NCI-H1092 treated with DMSO at 0.1 percent for 48 hours (cell line): ENCODE measurements at regions not wholly inside any gene's neighbourhood (a gene's known extent, or its start where the extent isn't known, plus 50 kb on each side); places are given as distances from the start of the nearest gene placed in this dataset.
"Not testable (repeated sequence)": the region's sequence is repeated elsewhere in the genome, so short reads cannot be mapped to it uniquely, and the experiment has no call there.

ENCODE experiments used
- DNase-seq: peaks from one replicate; lab custom pipeline; 2025; lab: John Stamatoyannopoulos, UW

DNA sequence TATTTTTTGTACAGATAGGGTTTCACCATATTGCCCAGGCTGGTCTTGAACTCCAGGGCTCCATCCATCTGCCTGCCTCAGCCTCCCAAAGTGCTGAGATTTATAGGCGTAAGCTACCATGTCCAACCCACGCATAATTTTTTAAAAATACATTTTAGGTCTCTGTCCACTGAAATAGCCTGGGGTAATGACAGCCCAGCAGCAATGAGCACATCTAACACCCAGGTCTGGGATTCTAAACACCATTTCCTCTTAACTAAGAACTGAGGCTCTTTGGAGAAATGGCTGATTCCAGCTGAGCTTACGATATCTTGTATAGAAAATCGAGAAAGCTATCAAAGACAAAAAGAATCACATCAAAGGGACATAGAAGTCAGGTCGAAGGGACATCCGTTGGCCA is 245.3 kb downstream of the PARN start:
- DNase-seq: no peak

DNA sequence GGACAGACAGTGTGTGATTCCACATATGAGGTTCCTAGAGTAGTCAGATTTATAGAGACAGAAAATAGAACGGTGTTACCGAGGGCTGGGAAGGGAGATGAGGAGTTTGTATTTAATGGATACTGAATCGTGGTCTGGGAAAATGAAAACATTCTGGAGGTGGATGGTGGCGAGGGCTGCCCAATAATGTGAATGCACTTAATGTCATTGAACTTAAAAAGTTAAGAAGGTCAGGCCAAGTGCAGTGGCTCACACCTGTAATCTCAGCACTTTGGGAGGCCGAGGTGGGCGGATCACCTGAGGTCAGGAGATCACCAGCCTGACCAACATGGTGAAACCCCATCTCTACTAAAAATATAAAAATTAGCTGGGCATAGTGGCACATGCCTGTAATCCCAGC is 246.2 kb downstream of the PARN start:
- DNase-seq: not testable (repeated sequence)

DNA sequence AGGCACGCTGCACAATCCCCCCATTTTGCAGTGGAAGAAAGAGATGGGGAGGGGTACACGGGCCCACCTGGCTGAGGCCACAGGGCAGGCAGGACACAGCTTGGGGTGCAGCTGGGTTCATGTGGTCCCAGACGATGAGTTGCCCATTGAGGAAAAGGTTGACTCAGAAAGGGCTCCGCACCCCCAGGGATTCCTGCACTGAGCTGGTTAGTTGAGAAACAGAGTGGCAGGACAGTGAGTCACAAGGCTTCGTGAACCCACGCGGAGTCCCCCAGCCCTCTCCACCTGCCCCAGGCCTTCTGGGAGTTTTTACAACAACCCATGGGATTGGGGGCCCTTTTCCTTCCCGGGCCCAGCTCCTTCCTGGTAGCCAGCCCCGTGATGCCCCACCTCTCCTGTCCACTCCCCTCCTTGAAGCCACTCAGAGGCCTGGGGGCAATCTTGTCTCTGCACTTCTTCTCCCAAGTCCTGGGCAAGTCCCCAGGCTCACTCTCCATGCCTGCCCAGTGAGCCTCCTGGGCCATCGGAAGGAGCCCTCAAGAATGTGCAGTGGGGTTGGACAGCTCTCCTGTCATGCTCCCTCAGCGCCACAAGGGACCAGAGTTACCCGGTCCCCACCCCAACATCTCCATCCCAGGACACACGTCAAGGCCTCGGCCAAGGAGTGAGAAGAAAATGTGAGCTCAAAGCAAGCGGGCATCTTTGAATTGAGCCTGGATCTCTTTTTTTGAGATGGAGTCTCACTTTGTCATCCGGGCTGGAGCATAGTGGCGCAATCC is 251.2 kb downstream of the PARN start:
- no peak for DNase-seq

DNA sequence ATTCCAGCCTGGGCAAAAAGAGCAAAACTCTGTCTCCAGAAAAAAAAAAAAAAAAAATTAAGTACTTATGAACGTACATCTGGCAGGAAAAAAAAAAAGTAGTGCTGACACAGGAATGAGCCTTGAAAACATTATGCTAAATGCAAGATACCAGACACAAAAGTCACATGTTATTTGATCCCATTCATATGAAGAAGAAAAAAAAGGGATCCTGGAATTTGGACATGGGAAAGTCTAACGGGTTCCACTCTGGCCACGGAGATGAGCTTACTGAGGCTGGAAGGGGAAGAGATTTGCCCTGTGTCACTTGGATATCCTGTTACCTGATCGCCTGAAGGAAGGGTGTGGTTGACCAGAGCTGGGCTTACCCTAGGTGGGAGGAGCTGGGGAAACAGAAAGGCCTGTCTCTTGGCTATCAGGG is 251.9 kb downstream of the PARN start:
- DNase-seq: no peak

DNA sequence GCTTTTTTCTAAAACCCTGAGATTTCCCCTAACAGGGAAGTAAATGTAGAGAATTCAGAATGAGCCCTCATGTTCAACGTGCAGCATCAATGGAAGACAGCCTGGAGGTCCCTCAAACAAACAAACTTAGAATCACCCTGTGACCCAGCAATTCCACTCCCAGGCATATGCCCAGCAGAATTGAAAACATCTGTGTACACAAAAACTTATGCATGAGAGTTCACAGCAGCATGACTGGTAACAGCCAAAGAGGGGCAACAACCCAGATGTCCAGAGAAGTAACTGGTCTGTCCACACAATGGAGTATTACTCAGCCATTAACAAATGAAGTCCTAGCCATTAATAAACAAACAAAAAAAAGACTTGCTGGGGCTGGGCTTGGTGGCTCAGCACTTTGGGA is 252.7 kb downstream of the PARN start:
- no peak for DNase-seq

DNA sequence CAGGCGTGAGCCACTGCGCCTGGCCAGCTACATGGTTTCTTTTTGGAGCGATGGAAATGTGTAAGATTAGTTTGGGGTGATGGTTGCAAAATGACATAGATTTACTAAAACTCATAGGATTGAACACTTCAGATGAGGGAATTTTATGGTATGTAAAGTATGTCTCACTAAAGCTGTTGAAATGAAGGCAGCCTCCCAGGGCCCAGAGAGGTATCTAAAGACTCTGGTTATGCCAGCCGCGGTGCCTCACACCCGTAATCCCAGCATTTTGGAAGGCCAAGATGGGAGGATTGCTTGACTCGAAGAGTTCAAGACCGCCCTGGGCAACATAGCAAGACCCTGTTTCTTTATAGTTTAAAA is 254.9 kb downstream of the PARN start:
- DNase-seq: no peak

DNA sequence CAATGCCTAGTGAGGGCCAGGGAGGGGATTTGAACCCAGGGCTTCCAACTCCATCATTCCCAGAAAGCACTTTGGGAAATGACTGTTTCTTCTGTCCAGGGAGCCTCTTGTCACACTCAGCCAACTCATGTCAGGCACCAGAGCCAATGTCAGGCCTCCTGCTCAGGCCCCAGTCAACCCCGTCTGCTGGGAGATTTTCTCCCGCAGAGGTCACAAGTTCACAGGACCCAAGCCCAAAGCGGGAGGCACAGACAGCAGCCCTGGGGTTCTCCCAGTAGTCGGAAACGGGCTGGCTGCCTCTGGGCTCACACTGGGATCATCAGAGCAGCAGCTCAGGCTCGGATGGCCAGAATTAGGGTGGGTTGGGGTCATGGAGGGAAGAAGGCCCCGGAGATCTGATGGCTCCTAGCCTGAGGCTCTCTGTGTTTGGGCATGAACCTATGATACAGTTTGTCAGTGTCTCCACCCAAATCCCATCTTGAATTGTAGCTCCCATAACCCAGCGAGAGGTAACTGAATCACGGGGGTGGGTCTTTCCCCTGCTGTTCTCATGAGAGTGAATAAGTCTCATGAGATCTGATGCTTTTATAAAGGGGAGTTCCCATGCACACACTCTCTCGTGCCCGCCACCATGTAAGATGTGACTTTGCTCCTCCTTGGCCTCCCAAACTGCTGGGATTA is 255.5 kb downstream of the PARN start:
- DNase-seq: no peak

DNA sequence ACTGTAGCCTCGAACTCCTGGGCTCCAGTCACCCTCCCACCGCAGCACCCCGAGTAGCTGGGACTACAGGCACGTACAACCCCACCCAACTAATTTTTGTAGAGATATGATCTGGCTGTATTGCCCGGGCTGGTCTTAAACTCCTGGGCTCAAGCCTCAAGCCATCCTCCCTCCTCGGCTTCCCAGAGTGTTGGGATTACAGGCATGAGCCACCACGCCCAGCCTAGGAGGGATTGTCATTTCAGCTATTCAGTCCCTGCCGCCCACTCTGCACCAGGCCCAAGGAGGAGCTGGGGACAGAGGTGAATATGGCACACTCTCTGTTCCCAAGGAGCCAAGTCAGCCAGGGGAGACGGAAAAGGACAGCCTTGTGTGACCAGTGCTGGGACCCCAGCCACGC is 256.2 kb downstream of the PARN start:
- no peak for DNase-seq

DNA sequence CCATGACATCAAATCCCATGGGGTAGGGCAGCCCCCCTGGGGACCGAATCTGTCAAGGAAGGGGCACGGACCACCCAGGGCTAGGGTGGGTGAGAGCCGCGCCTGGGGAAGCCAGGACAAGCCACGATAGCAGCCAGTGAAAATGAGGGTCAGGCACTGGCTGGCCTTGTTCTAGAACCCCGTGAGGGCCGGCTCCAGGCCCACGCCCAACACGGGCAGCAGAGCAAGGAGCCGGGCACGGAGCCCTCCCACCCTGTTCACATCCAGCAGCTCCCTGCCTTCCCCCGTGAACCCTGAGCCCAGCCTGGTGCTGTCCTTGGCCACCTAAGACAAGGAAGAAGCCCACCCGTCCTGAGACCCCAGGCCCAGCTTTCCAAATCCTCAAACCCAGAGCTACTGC is 256.7 kb downstream of the PARN start:
- DNase-seq: no peak

DNA sequence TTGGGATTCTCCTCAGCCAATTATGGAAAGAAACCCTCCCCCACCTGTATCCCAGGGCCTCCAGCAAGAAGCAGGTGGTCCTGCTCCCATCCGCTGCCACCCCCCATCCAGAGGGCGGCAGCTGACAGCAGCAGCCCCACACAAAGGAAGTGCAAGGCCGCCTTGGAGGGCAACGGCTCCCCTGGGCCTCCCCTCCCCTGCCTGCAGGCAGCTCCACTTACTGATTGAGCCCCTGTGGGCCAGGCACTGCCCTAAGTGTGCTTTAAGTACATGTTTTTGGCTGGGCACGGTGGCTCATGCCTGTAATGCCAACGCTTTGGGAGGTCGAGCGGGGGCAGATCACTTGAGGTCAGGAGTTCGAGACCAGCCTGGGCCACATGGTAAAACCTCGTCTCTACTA is 257.6 kb downstream of the PARN start:
- DNase-seq: peak; percentile 39

DNA sequence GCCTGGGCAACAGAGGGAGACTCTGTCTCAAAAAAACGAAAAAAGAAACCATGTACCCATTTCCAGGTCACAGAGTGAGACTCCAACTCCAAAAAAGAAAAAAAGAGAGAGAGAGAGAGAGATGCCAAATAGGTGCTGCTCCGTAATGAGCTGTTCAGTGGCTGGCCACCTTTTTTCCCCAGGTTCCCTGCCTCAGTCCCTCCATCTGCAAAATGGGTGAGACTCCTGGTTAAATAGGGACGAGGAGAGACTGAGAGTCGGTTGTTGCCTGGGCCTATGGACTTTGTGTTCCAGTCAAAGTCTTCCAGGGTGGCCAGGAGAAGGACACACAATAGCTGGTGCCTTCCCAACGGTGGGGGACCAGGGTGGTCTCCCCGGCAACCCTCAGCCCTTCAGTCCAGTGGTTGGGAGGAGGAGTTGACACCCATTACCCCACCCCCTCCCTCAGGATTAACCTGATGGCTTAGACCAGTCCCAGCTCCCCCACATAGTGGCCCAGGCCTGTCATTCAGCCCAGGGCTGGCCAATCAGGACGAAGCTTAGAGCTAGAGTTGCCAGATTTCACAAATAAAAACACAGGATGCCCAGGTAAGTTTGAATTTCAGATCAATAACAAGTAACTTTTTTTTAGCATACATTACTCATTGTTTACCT is 258.2 kb downstream of the PARN start:
- DNase-seq: no peak

DNA sequence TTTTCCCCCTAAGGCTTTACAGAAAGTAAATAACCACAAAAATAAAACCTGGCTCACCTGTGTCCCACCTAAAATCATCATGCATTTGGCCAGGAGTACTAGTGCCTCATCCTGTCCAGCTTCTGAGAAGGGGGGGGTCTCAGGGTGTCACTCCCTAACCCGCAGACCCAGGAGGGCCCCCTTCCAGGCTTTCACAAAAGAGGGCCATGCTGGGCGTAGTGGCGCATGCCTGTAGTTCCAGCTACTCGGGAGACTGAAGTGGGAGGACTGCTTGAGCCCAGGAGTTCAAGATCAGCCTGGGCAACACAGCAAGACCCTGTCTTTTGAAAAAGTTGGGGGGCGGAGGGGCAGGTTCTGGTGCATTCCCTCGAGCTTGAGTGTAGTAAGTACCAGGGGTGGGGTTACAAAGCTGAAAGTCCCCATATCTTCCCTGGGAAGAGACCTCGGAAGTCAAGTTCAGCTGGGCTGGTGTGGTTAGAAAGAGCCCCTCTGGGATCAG is 259.3 kb downstream of the PARN start:
- DNase-seq: no peak

DNA sequence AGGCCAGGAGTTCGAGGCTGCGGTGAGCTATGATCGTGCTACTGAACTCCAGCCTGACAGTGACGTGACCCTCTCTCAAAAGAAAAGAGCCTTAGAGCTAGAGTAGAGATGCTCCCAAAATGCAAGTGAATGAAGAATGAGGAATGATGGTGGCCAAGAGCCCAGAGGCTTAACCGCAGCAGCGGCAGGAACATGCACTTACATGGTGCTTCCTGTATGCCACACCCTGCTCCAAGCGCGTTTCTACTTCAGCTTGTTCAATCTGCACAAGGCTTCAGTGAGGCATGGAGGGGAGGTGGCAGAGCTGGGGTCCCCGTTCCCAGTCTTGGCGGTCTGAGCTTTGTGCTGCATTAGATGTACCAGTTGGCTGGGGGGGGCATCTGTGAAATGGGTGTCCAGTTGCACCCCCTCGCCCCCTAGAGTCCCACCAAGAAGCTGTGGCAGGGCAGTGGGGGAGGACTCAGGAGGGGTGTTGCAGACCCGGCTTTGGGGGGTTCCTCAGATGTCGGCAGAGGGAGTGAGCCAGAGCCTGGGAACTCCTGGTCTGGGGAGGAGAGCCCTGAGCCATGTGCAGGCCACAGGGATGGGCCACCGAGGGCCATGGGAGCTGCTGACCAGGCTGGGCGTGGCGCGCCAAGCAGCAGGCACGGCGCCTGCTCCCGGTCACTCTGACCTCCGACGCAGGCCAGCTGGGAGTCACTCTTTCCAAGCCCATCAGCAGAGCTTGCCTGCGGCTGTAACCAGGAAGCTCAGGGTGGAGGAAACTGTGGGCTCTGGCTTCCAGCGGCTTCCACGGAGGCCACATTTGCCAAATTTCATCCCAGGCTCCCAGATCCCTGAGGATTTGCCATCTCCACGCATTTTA is 260.1 kb downstream of the PARN start:
- DNase-seq: no peak

DNA sequence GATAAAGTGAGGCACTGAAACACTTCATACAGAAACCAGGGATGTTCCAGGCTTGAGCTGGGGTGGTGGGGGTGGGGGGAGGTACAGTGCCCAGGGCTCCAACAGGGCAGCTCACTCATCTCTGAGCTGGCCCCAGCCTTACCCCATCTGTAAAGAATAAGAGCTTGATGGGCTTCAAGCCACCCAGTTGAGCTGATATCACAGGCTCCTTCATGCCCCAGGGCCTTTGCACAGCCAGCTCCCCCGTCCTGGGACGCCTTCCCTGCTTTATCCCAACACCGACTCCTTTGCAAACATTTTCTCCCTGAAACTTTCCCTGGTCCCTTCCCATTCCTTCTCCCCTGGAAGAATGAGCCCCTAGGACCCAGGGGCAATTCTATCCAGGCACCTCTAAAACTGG is 261.7 kb downstream of the PARN start:
- no peak for DNase-seq

DNA sequence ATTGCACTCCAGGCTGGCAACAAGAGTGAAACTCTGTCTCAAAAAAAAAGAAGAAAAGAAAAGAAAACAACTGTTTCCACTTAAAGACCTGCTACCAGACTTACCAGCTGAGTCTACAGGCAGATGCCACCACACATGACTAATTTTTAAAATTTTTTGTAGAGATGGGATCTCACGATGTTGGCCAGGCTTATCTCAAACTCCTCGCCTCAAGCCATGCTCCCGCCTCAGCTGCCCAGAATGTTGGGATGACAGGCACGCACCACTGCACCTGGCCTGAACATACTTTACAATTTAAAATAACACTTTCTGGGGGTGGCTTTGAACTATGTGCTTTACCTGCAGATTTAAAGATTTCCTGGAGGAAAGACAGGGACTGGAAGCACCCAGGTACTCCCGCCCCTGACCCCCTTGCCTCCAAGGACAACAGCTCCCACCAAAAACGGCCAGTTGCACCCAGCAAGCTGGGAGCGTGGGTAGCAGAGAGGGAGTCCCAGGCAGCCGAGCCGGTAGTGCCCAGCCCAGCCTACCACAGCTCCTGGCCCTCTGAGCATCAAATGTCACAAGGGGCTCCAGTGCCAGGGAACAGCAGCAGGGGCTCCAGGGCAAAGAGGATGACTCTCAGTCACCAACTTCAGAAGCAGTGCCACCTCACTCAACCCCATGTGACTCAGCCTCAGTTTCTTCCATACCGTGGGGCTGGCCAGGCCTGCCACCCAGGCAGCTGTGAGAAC is 262.9 kb downstream of the PARN start:
- no peak for DNase-seq

DNA sequence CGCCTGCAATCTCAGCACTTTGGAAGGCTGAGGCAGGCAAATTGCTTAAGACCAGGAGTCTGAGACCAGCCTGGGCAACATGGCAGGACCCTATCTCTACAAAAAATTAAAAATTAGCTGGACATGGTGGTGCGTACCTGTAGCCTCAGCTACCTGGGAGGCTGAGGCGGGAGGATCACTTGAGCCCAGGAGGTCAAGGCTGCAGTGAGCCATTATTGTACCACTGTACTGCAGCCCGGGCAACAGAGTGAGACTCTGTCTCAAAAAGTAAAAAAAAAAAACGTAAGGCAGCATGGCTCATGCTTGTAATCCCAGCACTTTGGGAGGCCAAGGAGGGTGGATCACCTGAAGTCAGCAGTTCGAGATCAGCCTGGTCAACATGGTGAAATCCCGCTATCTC is 263.6 kb downstream of the PARN start:
- no peak for DNase-seq

DNA sequence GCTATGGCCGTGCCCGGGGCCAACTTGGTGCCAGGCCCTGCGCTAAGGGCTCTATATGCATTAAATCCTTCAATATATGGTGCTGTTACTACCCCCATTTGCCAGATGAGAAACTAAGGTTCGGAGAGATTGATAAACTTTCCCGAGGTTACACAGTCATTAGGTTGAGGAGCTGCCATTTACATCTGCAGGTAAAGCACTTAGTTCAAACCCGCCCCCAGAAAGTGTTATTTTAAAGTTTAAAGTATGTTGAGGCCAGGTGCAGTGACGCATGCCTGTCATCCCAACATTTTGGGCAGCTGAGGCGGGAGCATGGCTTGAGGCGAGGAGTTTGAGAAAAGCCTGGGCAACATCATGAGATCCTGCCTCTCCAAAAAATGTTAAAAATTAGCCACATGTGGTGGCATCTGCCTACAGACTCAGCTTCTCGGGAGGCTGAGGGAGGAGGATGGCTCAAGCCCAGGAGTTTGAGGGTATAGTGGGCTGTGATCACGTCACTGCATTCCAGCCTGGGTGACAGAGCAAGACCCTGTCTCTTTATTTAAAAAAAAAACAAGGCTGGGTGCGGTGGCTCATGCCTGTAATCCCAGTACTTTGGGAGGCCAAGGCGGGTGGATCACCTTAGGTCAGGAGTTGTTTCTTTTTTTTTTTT is 264.7 kb downstream of the PARN start:
- no peak for DNase-seq

DNA sequence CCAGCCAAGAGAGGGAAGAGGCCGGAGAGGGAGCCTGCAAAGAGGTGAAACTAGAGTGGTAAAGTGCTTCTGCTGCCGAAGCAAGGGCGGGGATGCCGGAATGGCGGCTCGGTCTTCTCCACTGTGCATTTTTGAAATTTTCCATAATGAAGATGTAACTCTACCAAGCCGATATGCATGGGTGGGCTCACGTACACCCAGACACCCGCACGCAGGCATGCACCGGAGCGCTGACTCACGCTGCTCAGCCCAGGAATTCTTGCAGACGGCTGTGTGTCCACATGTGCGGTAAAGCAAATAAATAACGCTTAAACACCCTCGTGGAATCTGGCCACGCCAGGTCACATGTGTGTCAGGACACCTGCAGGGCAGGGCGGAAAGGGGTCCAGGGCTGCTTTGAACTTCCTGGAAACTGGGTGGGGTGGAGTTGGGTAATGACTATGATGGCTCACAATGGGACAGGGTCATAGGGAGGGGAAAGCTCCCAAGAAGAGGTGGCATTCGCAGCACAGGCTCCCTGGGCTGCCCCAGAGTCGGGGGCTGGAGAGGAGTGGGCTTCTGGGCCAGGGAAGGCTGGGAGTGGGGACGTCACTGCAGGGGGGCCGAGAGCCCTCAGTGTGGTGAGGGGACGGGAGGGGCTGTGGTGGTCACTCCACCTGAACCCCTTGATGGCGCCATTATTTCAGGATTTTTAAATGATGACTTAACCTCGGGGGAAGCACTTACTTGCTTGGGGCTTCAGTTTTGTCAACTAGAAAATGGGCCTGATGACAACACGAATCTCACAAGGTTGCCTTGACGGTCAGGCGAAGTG is 265.5 kb downstream of the PARN start:
- DNase-seq: no peak

DNA sequence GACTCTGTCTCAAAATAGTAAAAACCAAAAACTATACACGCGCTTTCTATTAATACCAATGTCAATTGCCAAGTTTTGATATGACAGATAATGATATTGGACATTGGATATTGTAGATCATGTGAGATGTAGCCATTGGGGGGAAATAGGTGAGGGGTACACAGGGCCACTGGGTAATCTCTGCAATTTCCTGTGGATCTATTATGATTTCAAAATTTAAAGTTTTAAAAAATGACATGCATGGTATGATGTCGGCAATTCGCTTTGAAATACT is 266.0 kb downstream of the PARN start:
- no peak for DNase-seq

DNA sequence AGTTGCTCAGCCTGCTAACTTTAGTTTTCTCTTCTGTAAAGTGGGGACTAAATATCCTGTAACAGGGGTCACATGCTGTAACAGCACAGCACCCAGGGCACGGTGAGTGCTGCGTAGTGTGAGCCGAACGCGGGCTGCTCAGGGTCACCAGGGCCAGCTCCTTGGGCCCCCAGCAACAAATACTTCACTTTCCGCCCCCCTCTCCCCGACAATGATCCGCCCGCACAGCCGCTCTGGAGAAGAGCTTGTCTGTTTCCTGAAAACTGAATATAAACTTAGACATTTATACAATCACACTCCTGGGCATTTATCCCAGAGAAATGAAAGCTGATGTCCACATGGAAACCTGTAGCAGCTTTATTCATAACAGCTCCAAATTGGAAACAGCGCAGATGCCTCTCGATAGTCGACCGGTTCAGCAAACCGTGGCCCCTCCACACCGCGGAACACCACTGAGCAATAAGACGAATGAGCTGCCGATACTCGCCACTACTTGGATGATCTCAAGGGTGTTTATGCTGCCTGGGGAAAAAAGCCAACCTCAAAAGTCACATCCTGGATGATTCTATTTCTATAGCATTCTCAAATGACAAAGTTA is 267.2 kb downstream of the PARN start:
- no peak for DNase-seq
